ENCODE measurements at regions not wholly inside any gene's neighbourhood (a gene's known extent, or its start where the extent isn't known, plus 50 kb on each side); places are given as distances from the start of the nearest gene placed in this dataset.

DNA sequence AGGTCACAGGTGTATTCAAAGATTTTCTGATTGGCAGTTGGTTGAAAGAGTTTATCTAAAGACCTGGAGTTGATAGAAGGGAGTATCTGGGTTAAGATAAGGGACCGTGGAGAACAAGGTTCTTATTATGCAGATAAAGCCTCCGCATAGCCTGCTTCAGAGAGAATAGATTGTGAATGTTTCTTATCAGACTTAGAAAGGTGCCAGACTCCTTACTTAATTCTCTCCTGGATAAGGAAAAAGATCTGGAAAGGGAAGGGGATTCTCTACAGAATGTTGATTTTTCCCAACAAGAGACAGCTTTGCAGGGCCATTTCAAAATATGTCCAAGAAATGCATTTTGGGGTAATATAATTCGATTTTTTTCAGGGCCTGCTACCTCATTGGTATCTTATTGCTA lies 341.3 kb upstream of the RARB start:
- TF ChIP-seq MYC (IDR thresholded peaks at IDR 0.05; ENCODE audit: low read depth, low read length) (no peak), POLR2AphosphoS5 (IDR thresholded peaks at IDR 0.05; ENCODE audit: insufficient read depth, low read depth, low read length) (no peak), POLR2A (IDR thresholded peaks at IDR 0.05; ENCODE audit: low read depth, low read length) (no peak), EZH2 (IDR thresholded peaks at IDR 0.05; ENCODE audit: borderline replicate concordance, low read depth, low read length, severe bottlenecking) (no peak), JUN (IDR thresholded peaks at IDR 0.05; ENCODE audit: borderline replicate concordance, insufficient read depth, insufficient read length, low read depth) (no peak)
- TF ChIP-seq, protein P1, sequence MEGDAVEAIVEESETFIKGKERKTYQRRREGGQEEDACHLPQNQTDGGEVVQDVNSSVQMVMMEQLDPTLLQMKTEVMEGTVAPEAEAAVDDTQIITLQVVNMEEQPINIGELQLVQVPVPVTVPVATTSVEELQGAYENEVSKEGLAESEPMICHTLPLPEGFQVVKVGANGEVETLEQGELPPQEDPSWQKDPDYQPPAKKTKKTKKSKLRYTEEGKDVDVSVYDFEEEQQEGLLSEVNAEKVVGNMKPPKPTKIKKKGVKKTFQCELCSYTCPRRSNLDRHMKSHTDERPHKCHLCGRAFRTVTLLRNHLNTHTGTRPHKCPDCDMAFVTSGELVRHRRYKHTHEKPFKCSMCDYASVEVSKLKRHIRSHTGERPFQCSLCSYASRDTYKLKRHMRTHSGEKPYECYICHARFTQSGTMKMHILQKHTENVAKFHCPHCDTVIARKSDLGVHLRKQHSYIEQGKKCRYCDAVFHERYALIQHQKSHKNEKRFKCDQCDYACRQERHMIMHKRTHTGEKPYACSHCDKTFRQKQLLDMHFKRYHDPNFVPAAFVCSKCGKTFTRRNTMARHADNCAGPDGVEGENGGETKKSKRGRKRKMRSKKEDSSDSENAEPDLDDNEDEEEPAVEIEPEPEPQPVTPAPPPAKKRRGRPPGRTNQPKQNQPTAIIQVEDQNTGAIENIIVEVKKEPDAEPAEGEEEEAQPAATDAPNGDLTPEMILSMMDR (IDR thresholded peaks at IDR 0.05; ENCODE audit: extremely low read depth in 1 of 2, insufficient read depth in 1 of 2, low read depth in 1 of 2, low read length in 2 of 2): no peak
- TF ChIP-seq, protein P2, sequence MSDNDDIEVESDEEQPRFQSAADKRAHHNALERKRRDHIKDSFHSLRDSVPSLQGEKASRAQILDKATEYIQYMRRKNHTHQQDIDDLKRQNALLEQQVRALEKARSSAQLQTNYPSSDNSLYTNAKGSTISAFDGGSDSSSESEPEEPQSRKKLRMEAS (IDR thresholded peaks at IDR 0.05; ENCODE audit: insufficient read depth, insufficient read length): no peak

All from endothelial cell of umbilical vein (primary cell).